NB4 (cell line): ENCODE measurements at regions not wholly inside any gene's neighbourhood (a gene's known extent, or its start where the extent isn't known, plus 50 kb on each side); places are given as distances from the start of the nearest gene placed in this dataset.

Experiments
- CTCF ChIP-seq: IDR thresholded peaks from one replicate; pipeline ENCODE4 v1.5.1; 2012; ENCODE audit warnings: low read depth, low read length
- MAX ChIP-seq: IDR thresholded peaks from 2 replicates; pipeline ENCODE4 v1.6.1; 2011; ENCODE audit warnings: low read depth, low read length
- POLR2A ChIP-seq: IDR thresholded peaks from 2 replicates; pipeline ENCODE4 v1.6.1; 2011; ENCODE audit warnings: mild to moderate bottlenecking; ENCODE audit not compliant: insufficient read length; ENCODE audit errors: extremely low read depth

- no peak for TF ChIP-seq POLR2A
- TF ChIP-seq CTCF, result no peak
- TF ChIP-seq MAX, result no peak
Measured at GRCh38 chr5:106085136-106085535, 1585.6 kb downstream of the EFNA5 start.
